CD14-positive monocyte (primary cell): ENCODE measurements at regions not wholly inside any gene's neighbourhood (a gene's known extent, or its start where the extent isn't known, plus 50 kb on each side); places are given as distances from the start of the nearest gene placed in this dataset.

ENCODE experiments used
- DNase-seq, 3 donors: peaks; one replicate each; pipeline ENCODE4 v3.0.0-alpha.2; 2011 to 2022
- H2AFZ ChIP-seq: 2 replicates; pipeline ENCODE4 v1.6.0; 2012; ENCODE audit warnings: mild to moderate bottlenecking, low read depth, low read length, inconsistent platforms; ENCODE audit not compliant: insufficient read depth, poor library complexity, severe bottlenecking
- H3K27ac ChIP-seq, 2 donors: 1 replicate in 1 of 2; 2 replicates in 1 of 2; pipeline ENCODE4 v1.5.1; 2012 to 2013; ENCODE audit warnings: low read length in 2 of 2, control low read depth in 1 of 2, inconsistent platforms in 1 of 2, low read depth in 1 of 2, mild to moderate bottlenecking in 1 of 2
- H3K27me3 ChIP-seq, 2 donors: one replicate each; pipeline versions ENCODE4 v1.6.0 to v1.6.1; 2011 to 2013; ENCODE audit warnings: low read length in 2 of 2; ENCODE audit not compliant: control insufficient read depth in 2 of 2, insufficient read depth in 2 of 2
- H3K36me3 ChIP-seq, 2 donors: replicated peaks in 1 of 2; 1 replicate in 1 of 2; 2 replicates in 1 of 2; pipeline versions ENCODE4 v1.5.1 to v1.6.1; 2012 to 2013; ENCODE audit warnings: low read length in 2 of 2, control low read depth in 1 of 2, inconsistent platforms in 1 of 2, mild to moderate bottlenecking in 1 of 2; ENCODE audit not compliant: insufficient read depth in 2 of 2, control insufficient read depth in 1 of 2
- H3K4me1 ChIP-seq, 2 donors: 1 replicate in 1 of 2; 2 replicates in 1 of 2; pipeline versions ENCODE4 v1.5.1 to v1.6.1; 2012 to 2013; ENCODE audit warnings: low read length in 2 of 2, control low read depth in 1 of 2, inconsistent platforms in 1 of 2, mild to moderate bottlenecking in 1 of 2, moderate library complexity in 1 of 2; ENCODE audit not compliant: insufficient read depth in 2 of 2, control insufficient read depth in 1 of 2
- H3K4me2 ChIP-seq: replicated peaks from 2 replicates; pipeline ENCODE3; 2012; ENCODE audit warnings: low read length, moderate library complexity, mild to moderate bottlenecking; ENCODE audit not compliant: poor library complexity, severe bottlenecking; ENCODE audit errors: extremely low read depth
- H3K4me3 ChIP-seq, 3 experiments: fragments of 200-600 bp in 1 of 3; sonication (generic) in 1 of 3; replicated peaks in 1 of 3; 1 replicate in 2 of 3; 2 replicates in 1 of 3; pipeline ENCODE4 v1.5.1; 2011 to 2013; ENCODE audit warnings: low read length in 3 of 3, mild to moderate bottlenecking in 3 of 3, control low read depth in 2 of 3, low read depth in 2 of 3, inconsistent platforms in 1 of 3, moderate library complexity in 1 of 3
- H3K79me2 ChIP-seq: 2 replicates; pipeline ENCODE4 v1.6.0; 2012; ENCODE audit warnings: mild to moderate bottlenecking, control low read depth, inconsistent platforms, low read length, moderate library complexity; ENCODE audit not compliant: insufficient read depth
- H3K9ac ChIP-seq: 2 replicates; pipeline ENCODE4 v1.6.0; 2017; ENCODE audit warnings: low read length, mild to moderate bottlenecking; ENCODE audit not compliant: insufficient read depth, poor library complexity, severe bottlenecking
- H3K9me3 ChIP-seq, 2 donors: replicated peaks in 1 of 2; 1 replicate in 1 of 2; 2 replicates in 1 of 2; pipeline versions ENCODE4 v1.5.1 to v1.6.1; 2012 to 2013; ENCODE audit warnings: low read length in 2 of 2, control low read depth in 1 of 2; ENCODE audit not compliant: control insufficient read depth in 1 of 2, insufficient read depth in 1 of 2
- H4K20me1 ChIP-seq: 2 replicates; pipeline ENCODE4 v1.6.0; 2012; ENCODE audit warnings: mild to moderate bottlenecking, low read length, control low read depth, moderate library complexity; ENCODE audit not compliant: insufficient read depth
- H3K27ac Mint-ChIP-seq, 7 donors: one replicate each; pipeline ENCODE4 v1.8.0; 2020; ENCODE audit warnings: mild to moderate bottlenecking in 7 of 7, mixed read lengths in 7 of 7, moderate library complexity in 6 of 7, inconsistent platforms in 2 of 7
- H3K27me3 Mint-ChIP-seq, 3 donors: one replicate each; pipeline ENCODE4 v1.8.0; 2021 to 2022; ENCODE audit warnings: low read depth in 3 of 3, mild to moderate bottlenecking in 3 of 3, mixed read lengths in 3 of 3, moderate library complexity in 3 of 3, inconsistent platforms in 1 of 3
- H3K36me3 Mint-ChIP-seq, 2 donors: one replicate each; pipeline ENCODE4 v1.8.0; 2020; ENCODE audit warnings: mixed read lengths in 2 of 2, inconsistent platforms in 1 of 2, mild to moderate bottlenecking in 1 of 2
- H3K4me1 Mint-ChIP-seq: one replicate; pipeline ENCODE4 v1.8.0; 2020; ENCODE audit warnings: mild to moderate bottlenecking, mixed read lengths
- H3K4me3 Mint-ChIP-seq, 2 donors: one replicate each; pipeline ENCODE4 v1.8.0; 2020; ENCODE audit warnings: mild to moderate bottlenecking in 2 of 2, mixed read lengths in 2 of 2, moderate library complexity in 1 of 2
- H3K9me3 Mint-ChIP-seq, 7 donors: one replicate each; pipeline ENCODE4 v1.8.0; 2020 to 2022; ENCODE audit warnings: mixed read lengths in 7 of 7, mild to moderate bottlenecking in 6 of 7, moderate library complexity in 6 of 7, inconsistent platforms in 2 of 7
- CTCF ChIP-seq: fragments of 200-600 bp; IDR thresholded peaks from one replicate; pipeline ENCODE4 v1.8.0; 2022; ENCODE audit warnings: antibody characterized with exemption, mild to moderate bottlenecking
- WGBS: methylation state at CpG from one replicate; pipeline ENCODE4 v1.1.5; 2013; ENCODE audit warnings: missing lambda C conversion rate; ENCODE audit not compliant: insufficient coverage; 5-methylcytosine and 5-hydroxymethylcytosine counted together
- intact Hi-C, 2 donors: fragments of 100-400 bp; cut with micrococcal nuclease; formaldehyde crosslinking; loops; one replicate each; pipeline versions ENCODE4 v1.15.0 to v1.15.1; 2023

GRCh38 chr2:42871372-42871771 is 79.0 kb upstream of the HAAO start:
- Mint-ChIP-seq H3K4me1 (peaks cover 17% of the 10 kb centered on the region), H3K9me3 (peaks cover 14 to 21% (median 18%) of the 10 kb centered on the region in 7 donors), H3K27me3 (peaks cover 0 to 4% (median 0%) of the 10 kb centered on the region in 3 donors), H3K4me3 (no peak overlapping the region), H3K27ac (no peak overlapping the region), H3K36me3 (peaks cover 0 to 12% of the 10 kb centered on the region in 2 donors)
- no CpG with 5 or more reads among the region's 4 CpGs for WGBS
- Histone ChIP-seq H4K20me1 (no peaks in the 10 kb centered on the region), H3K27ac (no peak overlapping the region), H2AFZ (no peak overlapping the region), H3K4me1 (peaks cover 6 to 9% of the 10 kb centered on the region in 2 donors), H3K9ac (no peak overlapping the region), H3K9me3 (peaks cover 11 to 13% of the 10 kb centered on the region in 2 donors), H3K27me3 (no peaks in the 10 kb centered on the region), H3K4me3 (no peak overlapping the region), H3K36me3 (no peaks in the 10 kb centered on the region), H3K4me2 (no peak overlapping the region), H3K79me2 (no peaks in the 10 kb centered on the region)
- intact Hi-C loops = no loop called here
- TF ChIP-seq CTCF = no peak
- no peak for DNase-seq

- Histone ChIP-seq H3K9ac (no peak overlapping the region), H3K27ac (no peak overlapping the region), H3K4me3 (no peak overlapping the region), H4K20me1 (no peaks in the 10 kb centered on the region), H3K4me1 (peaks cover 6 to 9% of the 10 kb centered on the region in 2 donors), H3K9me3 (peaks cover 11 to 13% of the 10 kb centered on the region in 2 donors), H3K4me2 (no peak overlapping the region), H3K36me3 (no peaks in the 10 kb centered on the region), H3K79me2 (no peaks in the 10 kb centered on the region), H3K27me3 (no peaks in the 10 kb centered on the region), H2AFZ (no peak overlapping the region)
- no peak for DNase-seq
- peaks cover 14 to 21% (median 18%) of the 10 kb centered on the region in 7 donors for H3K9me3 Mint-ChIP-seq
- peaks cover 0 to 12% of the 10 kb centered on the region in 2 donors for H3K36me3 Mint-ChIP-seq
- WGBS = no CpG with 5 or more reads among the region's 2 CpGs
- H3K27me3 Mint-ChIP-seq = peaks cover 0 to 6% (median 0%) of the 10 kb centered on the region in 3 donors
- no peak overlapping the region for H3K27ac Mint-ChIP-seq
- H3K4me3 Mint-ChIP-seq = no peak overlapping the region
- H3K4me1 Mint-ChIP-seq = peaks cover 9% of the 10 kb centered on the region
- TF ChIP-seq CTCF = no peak
- intact Hi-C loops = no loop called here
Measured at GRCh38 chr2:42868874-42869273, 76.5 kb upstream of the HAAO start.
